HG03354 (cell line): ENCODE measurements at regions not wholly inside any gene's neighbourhood (a gene's known extent, or its start where the extent isn't known, plus 50 kb on each side); places are given as distances from the start of the nearest gene placed in this dataset.

Experiments
- ATAC-seq: cut with Tn5 transposase; IDR thresholded peaks from one replicate; pipeline ENCODE4 v1.9.1; 2021; ENCODE audit warnings: mild to moderate bottlenecking; ENCODE audit not compliant: unreplicated experiment, poor library complexity, severe bottlenecking

DNA sequence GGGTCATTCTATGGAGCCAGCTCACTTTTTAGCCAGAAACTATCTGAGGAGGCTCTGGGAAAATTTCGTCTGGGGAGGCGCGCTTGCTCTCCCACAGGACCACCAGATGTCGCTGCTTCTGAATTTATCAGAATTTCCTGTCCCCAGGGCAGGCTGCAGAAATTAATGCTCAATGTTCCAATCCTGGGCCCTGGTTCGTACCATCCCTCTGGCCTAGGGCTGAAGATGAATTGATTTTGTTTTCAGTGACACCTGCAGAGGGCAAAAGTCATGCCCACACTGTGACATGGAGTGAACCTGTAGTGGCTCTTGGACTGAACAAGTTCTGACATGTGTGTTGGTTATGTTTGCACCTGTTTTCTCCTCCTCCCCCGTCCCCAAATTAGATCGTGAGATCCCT lies 482.6 kb downstream of the NPIPA7 start:
- peak; percentile 44 for ATAC-seq

DNA sequence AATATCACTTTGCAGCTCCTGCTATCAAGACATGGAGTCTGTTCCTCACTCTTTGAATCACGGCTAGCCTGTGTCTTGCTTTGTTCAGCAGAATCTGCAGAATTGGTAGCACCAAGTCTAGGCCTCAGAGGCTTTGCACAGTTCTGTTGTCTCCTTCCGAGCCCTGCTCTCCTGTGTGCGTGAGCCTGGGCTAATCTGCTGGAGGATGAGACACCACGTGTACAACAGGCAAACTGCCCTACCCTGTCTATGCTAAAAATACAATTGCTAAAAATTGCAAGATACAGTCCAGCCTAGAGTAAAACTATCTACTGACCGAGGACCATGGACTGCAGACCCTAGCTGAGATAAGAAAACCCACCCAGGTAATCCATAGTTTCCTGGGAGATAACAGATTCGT lies 484.7 kb downstream of the NPIPA7 start:
- no peak for ATAC-seq

DNA sequence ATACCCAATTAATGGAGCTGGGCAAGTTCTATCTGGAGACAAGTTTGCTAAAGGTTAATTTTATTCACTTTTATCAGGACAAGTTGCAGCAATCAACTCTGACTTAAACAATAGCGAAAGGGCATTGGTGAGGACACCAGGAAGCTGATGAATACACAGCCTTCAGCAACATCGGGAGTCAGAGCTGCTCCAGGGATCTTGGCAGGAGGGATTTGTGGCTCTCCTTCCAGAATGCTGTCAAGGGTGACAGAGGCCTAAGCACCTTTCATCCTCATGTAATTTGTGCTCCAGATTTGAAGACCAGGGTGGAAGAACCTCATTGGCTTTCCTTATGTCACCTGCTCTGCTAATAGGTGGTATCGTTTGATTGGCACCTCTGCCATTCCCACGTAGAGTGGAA lies 485.6 kb downstream of the NPIPA7 start:
- no peak for ATAC-seq

- ATAC-seq, result no peak
Observed at GRCh38 chr16:16865374-16865773, 486.4 kb downstream of the NPIPA7 start.

DNA sequence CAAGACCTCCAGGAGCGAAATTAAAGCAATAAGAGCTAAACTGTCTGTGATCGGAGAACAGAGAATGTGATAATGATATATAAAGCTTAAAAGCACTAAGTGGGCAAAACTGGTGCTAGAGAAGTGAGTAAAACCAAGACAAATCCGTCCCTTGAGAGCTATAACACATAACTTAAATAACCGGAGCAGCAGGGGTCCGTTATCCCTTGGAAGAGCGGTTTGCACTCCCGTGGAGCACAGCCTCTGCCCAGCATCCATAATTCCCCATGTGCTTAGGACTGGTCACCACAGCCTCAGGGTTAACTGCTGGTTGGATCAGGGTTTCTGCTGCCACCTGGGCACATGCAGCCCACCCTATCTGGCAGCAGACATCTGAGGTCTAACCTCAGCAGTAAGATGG lies 489.0 kb downstream of the NPIPA7 start:
- no peak for ATAC-seq

- no peak for ATAC-seq
Observed at GRCh38 chr16:16868727-16869126, 489.8 kb downstream of the NPIPA7 start.

DNA sequence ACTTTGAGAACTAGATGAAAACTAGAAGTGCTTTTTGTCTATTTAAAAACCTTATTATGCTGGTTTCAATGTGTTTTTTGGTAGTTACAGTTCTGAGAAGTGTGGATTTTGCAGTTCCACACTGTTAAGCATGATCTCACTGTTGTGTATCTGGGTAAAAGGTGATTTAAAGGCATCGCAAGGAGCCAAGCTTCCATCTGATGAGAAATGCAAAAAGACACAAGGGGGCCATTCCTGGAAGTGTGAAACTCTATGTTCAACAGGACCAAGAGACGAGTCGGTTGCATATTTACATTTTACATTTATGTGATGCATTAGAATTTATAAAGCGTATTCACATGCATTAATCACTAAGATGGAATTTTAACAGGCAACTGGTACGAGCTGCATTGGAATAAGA lies 490.8 kb downstream of the NPIPA7 start:
- ATAC-seq, result no peak

DNA sequence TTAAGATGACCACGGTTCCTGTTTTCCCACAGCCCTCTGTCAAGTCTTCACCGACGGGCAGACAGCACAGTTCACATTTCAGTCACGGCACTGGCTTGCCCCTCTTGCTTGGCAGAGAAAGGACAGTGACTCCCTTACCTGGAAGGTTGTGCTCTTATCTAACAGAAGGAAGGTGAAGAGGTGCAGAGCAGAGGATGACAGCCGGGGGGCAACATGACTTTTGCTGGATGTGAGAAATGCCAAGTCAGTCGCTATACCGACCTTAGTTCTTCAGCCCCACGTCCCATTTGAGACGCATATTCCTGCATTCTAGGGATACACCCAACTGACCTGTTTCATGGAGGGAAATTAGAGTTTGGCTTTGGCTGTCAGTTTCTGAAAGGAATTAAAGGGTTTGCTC lies 492.3 kb downstream of the NPIPA7 start:
- ATAC-seq, result no peak

- ATAC-seq, result no peak
Observed at GRCh38 chr16:16877061-16877460, 498.1 kb downstream of the NPIPA7 start.

GRCh38 chr16:16879567-16880251 lies 500.8 kb downstream of the NPIPA7 start:
- no peak for ATAC-seq

GRCh38 chr16:16881814-16882213 lies 502.9 kb downstream of the NPIPA7 start:
- ATAC-seq, result no peak

DNA sequence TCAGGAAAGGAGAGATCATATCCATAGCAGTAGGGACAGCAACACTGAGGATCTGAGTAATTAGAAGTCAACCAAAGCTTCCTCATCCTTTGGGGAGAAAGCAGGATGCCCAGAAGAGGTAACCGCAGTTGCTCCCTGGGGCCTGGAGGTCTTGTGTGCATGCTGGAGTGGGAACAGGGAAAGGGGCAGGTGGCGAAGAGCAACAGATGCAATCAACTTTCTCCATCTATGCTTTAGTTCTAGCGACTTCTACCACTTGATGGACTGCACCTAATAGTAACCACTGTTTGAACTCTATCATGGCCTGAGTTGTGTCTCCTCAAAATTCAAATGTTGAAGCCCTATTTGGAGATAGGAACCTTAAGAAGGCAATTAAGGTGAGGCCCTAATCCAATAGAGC lies 503.8 kb downstream of the NPIPA7 start:
- no peak for ATAC-seq

DNA sequence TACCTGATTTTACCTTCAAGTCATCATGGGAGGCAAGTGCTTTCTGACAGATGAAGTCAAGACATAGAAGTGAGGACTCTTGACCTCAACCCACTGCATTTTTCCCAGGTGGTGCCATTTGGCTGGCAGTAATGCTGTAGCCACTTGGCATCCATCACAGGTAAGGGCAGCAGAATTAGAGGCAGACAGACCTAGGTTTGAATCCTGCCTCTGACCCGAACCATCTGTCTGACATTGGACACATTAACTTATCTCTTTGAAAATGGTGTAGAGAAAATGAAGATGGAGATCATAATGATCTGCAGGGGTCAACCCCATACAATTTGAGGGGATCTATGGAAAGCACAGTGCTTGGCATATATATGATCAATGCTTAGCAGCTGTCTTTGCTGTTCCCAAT lies 505.5 kb downstream of the NPIPA7 start:
- ATAC-seq, result no peak

- ATAC-seq, result no peak
Observed at GRCh38 chr16:16887193-16887592, 508.3 kb downstream of the NPIPA7 start.

DNA sequence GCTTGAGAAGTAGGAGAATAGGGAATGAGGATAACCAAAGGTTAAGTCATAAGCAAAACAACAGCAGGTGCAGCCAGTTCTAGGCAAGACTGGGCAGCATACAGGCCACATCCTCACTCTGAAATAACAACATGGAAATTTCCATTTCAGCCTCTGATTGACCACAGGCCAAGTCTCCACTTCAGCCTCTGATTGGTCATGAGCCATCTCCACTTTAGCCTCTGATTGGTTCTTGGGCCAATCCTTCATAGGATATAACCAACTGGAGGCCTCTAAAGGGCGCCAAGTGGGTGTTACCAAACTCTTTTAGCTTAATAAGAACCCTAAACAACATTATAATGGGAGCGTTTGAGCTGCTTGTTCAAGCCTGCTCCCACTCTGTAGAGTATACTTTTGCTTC lies 512.0 kb downstream of the NPIPA7 start:
- ATAC-seq, result no peak

DNA sequence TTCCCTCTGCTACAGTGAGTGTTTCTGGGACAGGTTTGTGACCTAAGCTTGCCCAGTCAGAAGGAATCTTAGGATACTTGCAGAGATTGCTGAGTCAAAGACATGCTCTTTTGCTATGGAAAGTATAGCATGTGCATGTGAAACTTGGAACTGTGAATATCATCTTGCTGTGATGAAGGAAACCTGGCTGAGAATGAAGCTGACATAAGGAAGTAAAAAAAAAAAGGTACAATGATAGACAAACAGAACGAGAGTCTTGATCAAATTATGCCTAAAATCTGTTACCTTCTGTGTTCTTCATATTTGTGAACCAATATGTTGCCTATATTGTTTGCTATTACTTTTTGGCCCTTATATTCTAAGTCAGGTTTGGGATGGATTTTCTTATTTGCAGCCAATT lies 525.7 kb downstream of the NPIPA7 start:
- ATAC-seq, result no peak

GRCh38 chr16:16905850-16906249 lies 526.9 kb downstream of the NPIPA7 start:
- ATAC-seq, result no peak

DNA sequence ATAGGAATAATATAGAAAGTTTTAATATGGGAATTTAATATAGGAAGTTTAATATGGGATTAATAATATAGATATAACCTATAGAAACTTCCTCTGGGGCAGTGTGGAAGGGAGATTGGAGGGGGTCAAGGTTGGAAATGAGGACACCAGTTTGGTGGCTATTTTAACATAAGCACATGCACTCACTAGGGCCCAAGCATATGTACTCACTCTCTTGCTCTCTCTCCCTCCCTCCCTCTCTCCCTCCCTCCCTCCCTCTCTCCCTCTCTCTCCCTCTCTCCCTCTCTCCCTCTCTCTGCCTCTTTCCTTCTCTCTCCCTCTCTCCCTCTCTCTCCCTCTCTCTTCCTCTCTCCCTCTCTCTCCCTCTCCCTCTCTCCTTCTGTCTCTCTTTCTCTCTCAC lies 528.1 kb downstream of the NPIPA7 start:
- ATAC-seq, result no peak

GRCh38 chr16:16908077-16908476 lies 529.1 kb downstream of the NPIPA7 start:
- ATAC-seq, result no peak

DNA sequence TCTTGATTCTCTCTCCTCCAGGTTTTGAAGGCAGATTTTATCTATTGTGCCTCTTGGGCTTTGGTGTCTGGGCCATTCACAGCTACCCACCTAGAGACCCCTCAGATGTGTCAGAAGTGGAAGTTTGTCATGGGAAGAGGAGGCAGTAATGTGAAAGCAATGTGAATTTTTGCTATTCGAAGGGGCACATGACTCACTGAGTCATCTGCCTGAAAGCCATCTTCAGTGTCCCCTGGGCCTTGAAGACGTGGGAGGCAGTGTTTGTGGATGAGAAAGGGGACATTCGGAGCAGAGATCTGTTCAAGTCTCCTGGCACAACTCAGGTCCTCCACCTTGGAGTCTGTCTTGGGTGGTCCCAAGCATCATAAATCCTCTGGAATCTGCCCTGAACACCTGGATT lies 530.2 kb downstream of the NPIPA7 start:
- no peak for ATAC-seq

DNA sequence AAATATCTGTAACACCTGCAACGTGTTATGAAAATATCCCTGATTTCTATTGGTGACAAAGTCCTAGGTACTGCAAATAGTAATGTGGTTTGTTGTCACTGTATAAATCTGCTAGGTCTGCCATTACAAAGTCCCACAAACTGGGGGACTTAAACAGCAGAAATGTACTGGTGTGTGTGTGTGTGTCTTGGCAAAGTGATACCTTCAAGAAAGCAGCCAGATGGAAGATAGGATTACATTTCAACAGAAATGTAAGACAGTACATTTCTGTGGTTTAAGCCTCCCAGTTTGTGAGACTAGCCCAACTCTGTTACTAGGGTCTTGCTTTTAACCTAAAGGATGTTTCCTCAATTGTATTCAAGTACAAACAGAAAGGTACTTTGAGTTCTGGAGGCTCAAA lies 531.7 kb downstream of the NPIPA7 start:
- no peak for ATAC-seq

DNA sequence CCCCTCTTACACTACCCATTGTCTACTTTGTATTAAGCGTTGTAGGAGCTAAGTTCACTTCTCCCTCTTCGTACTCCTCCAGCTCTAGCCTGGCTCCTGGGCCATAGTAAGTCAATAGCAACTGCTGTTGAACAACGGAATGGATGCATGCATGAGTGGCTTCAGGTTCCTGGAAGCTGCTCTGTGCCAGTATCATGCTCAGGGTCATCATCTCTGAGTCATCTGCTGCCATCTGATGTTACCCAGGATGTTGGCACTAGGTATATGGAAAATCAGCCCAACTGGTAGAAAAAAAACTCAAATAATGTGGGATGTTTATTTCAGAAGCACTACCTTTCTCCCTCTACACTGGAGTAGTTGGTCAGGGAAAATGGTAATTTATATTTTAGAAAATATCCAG lies 536.8 kb downstream of the NPIPA7 start:
- ATAC-seq, result no peak
